HEK293T (cell line): ENCODE measurements at regions not wholly inside any gene's neighbourhood (a gene's known extent, or its start where the extent isn't known, plus 50 kb on each side); places are given as distances from the start of the nearest gene placed in this dataset.

Source experiments
- CTCF ChIA-PET: fragments of 350-600 bp; formaldehyde crosslinking; extraction: SDS; loops from one replicate; lab custom pipeline; 2021; ENCODE audit warnings: antibody characterized with exemption, inconsistent platforms; lab: Yijun Ruan, JAX
- POLR2A ChIA-PET: fragments of 350-600 bp; formaldehyde crosslinking; extraction: SDS; loops from one replicate; lab custom pipeline; 2020; ENCODE audit warnings: antibody characterized with exemption, inconsistent platforms; lab: Yijun Ruan, JAX
- DNase-seq: peaks from one replicate; pipeline ENCODE4 v3.0.0; 2012; ENCODE audit warnings: mixed read lengths; ENCODE audit errors: extremely low spot score
- ARNT ChIP-seq: fragments of 450-650 bp; IDR thresholded peaks from 2 replicates; pipeline ENCODE4 v1.6.1; 2017; ENCODE audit warnings: mild to moderate bottlenecking
- BHLHE40 ChIP-seq: fragments of 450-650 bp; IDR thresholded peaks from 2 replicates; pipeline ENCODE4 v1.6.1; 2016; ENCODE audit warnings: mild to moderate bottlenecking, moderate library complexity, borderline replicate concordance
- CTBP1 ChIP-seq: fragments of 450-650 bp; IDR thresholded peaks from 2 replicates; pipeline ENCODE4 v1.6.1; 2016; ENCODE audit warnings: borderline replicate concordance
- ELF4 ChIP-seq: fragments of 450-650 bp; IDR thresholded peaks from 2 replicates; pipeline ENCODE4 v1.6.1; 2017; ENCODE audit warnings: antibody characterized with exemption
- FOXA1 ChIP-seq: fragments of 450-650 bp; IDR thresholded peaks from 2 replicates; pipeline ENCODE4 v1.6.1; 2016; ENCODE audit warnings: mild to moderate bottlenecking
- FOXK2 ChIP-seq: fragments of 450-650 bp; IDR thresholded peaks from 2 replicates; pipeline ENCODE4 v1.6.1; 2016; ENCODE audit warnings: mild to moderate bottlenecking
- FOXM1 ChIP-seq: fragments of 450-650 bp; IDR thresholded peaks from 2 replicates; pipeline ENCODE4 v1.6.1; 2017; ENCODE audit warnings: mild to moderate bottlenecking, borderline replicate concordance
- HDGF ChIP-seq: fragments of 450-650 bp; IDR thresholded peaks from 2 replicates; pipeline ENCODE4 v1.6.1; 2017; ENCODE audit warnings: antibody characterized with exemption, borderline replicate concordance
- L3MBTL2 ChIP-seq: fragments of 450-650 bp; conservative IDR thresholded peaks from 2 replicates; pipeline ENCODE4 v1.6.1; 2016; ENCODE audit warnings: mild to moderate bottlenecking
- LEF1 ChIP-seq: fragments of 450-650 bp; IDR thresholded peaks from 2 replicates; pipeline ENCODE4 v1.6.1; 2017; ENCODE audit warnings: mild to moderate bottlenecking, borderline replicate concordance
- NFRKB ChIP-seq: fragments of 450-650 bp; IDR thresholded peaks from 2 replicates; pipeline ENCODE4 v1.6.1; 2016; ENCODE audit warnings: mild to moderate bottlenecking, moderate library complexity
- PKNOX1 ChIP-seq: fragments of 450-650 bp; IDR thresholded peaks from 2 replicates; pipeline ENCODE4 v1.6.1; 2016
- SP1 ChIP-seq: fragments of 450-650 bp; IDR thresholded peaks from 2 replicates; pipeline ENCODE4 v1.6.1; 2017
- SUZ12 ChIP-seq: fragments of 450-650 bp; IDR thresholded peaks from 2 replicates; pipeline ENCODE4 v1.6.1; 2016; ENCODE audit warnings: mild to moderate bottlenecking
- TARDBP ChIP-seq: fragments of 450-650 bp; IDR thresholded peaks from 2 replicates; pipeline ENCODE4 v1.6.1; 2016
- ZNF384 ChIP-seq: fragments of 450-650 bp; IDR thresholded peaks from 2 replicates; pipeline ENCODE4 v1.6.1; 2016

GRCh38 chr13:30151388-30151787 is 156.0 kb downstream of the KATNAL1 start:
- TF ChIP-seq TARDBP: no peak
- no peak for TF ChIP-seq PKNOX1
- TF ChIP-seq CTBP1: no peak
- TF ChIP-seq LEF1: no peak
- no peak for TF ChIP-seq SUZ12
- no peak for TF ChIP-seq ZNF384
- no peak for TF ChIP-seq NFRKB
- TF ChIP-seq FOXA1: no peak
- no peak for TF ChIP-seq BHLHE40
- TF ChIP-seq FOXK2: no peak
- TF ChIP-seq SP1: no peak
- no peak for TF ChIP-seq ARNT
- no peak for TF ChIP-seq ELF4
- ChIA-PET CTCF (interaction anchor here (1.0 kb wide), 1 partner anchor 19 kb away, joined by 3 read pairs; no protein-coding TSS in a partner anchor), POLR2A (no interaction called here)
- no peak for DNase-seq

- TF ChIP-seq CTBP1: no peak
- POLR2A ChIA-PET: interaction anchor here (0.6 kb wide), 1 partner anchor 224 kb away, joined by 3 read pairs; no protein-coding TSS in a partner anchor
- DNase-seq: no peak
- CTCF ChIA-PET: interaction anchor here (0.8 kb wide), 1 partner anchor 47 kb away, joined by 3 read pairs; no protein-coding TSS in a partner anchor
These were observed 158.1 kb downstream of the KATNAL1 start for GRCh38 chr13:30149248-30149647.

GRCh38 chr13:30148786-30149185 is 158.6 kb downstream of the KATNAL1 start:
- ChIA-PET CTCF (interaction anchor here (0.8 kb wide), 1 partner anchor 48 kb away, joined by 3 read pairs; no protein-coding TSS in a partner anchor), POLR2A (interaction anchor here (0.6 kb wide), 1 partner anchor 224 kb away, joined by 3 read pairs; no protein-coding TSS in a partner anchor)
- TF ChIP-seq HDGF (no peak), SP1 (no peak), PKNOX1 (no peak), TARDBP (no peak), ELF4 (no peak), SUZ12 (no peak)
- no peak for DNase-seq

GRCh38 chr13:30148171-30148754 is 159.1 kb downstream of the KATNAL1 start:
- ChIA-PET CTCF (no interaction called here), POLR2A (interaction anchor here (0.7 kb wide), 1 partner anchor 194 kb away, joined by 3 read pairs; no protein-coding TSS in a partner anchor)
- TF ChIP-seq FOXK2 (no peak), SP1 (no peak), FOXA1 (no peak), LEF1 (no peak), ZNF384 (no peak), SUZ12 (no peak), TARDBP (no peak), ARNT (no peak), HDGF (no peak), L3MBTL2 (no peak), PKNOX1 (no peak), NFRKB (no peak), CTBP1 (no peak), BHLHE40 (no peak), FOXM1 (no peak)
- no peak for DNase-seq

GRCh38 chr13:30147421-30147820 is 159.9 kb downstream of the KATNAL1 start:
- POLR2A ChIA-PET: interaction anchor here (0.7 kb wide), 1 partner anchor 195 kb away, joined by 3 read pairs; no protein-coding TSS in a partner anchor
- TF ChIP-seq PKNOX1: no peak
- no peak for TF ChIP-seq ELF4
- TF ChIP-seq TARDBP: no peak
- no peak for TF ChIP-seq FOXA1
- no peak for TF ChIP-seq SUZ12
- TF ChIP-seq LEF1: no peak
- no peak for TF ChIP-seq ARNT
- TF ChIP-seq L3MBTL2: no peak
- TF ChIP-seq HDGF: no peak
- TF ChIP-seq SP1: no peak
- TF ChIP-seq ZNF384: no peak
- no peak for TF ChIP-seq FOXK2
- no peak for TF ChIP-seq FOXM1
- TF ChIP-seq NFRKB: no peak
- CTCF ChIA-PET: no interaction called here

GRCh38 chr13:30147015-30147414 is 160.3 kb downstream of the KATNAL1 start:
- no peak for DNase-seq
- POLR2A ChIA-PET: no interaction called here
- CTCF ChIA-PET: no interaction called here
- TF ChIP-seq L3MBTL2 (no peak), HDGF (no peak), BHLHE40 (no peak), LEF1 (no peak), FOXM1 (no peak), PKNOX1 (no peak), ELF4 (no peak), SP1 (no peak), TARDBP (no peak), SUZ12 (no peak), CTBP1 (no peak), FOXA1 (no peak), ARNT (no peak), NFRKB (no peak)

More at GRCh38 chr13:30147421-30147820, 159.9 kb downstream of the KATNAL1 start:
- no peak for DNase-seq
